CD14-positive monocyte (primary cell): ENCODE measurements at regions not wholly inside any gene's neighbourhood (a gene's known extent, or its start where the extent isn't known, plus 50 kb on each side); places are given as distances from the start of the nearest gene placed in this dataset. TPM values are rescaled to one million over a fixed set of nuclear protein-coding genes. Genes with fewer than 3 reads are reported as not detected.

Experiments
- DNase-seq, 3 donors: peaks; one replicate each; pipeline ENCODE4 v3.0.0-alpha.2; 2011 to 2022
- H2AFZ ChIP-seq: 2 replicates; pipeline ENCODE4 v1.6.0; 2012; ENCODE audit warnings: mild to moderate bottlenecking, low read depth, low read length, inconsistent platforms; ENCODE audit not compliant: insufficient read depth, poor library complexity, severe bottlenecking
- H3K27ac ChIP-seq, 2 donors: 1 replicate in 1 of 2; 2 replicates in 1 of 2; pipeline ENCODE4 v1.5.1; 2012 to 2013; ENCODE audit warnings: low read length in 2 of 2, control low read depth in 1 of 2, inconsistent platforms in 1 of 2, low read depth in 1 of 2, mild to moderate bottlenecking in 1 of 2
- H3K27me3 ChIP-seq, 2 donors: one replicate each; pipeline versions ENCODE4 v1.6.0 to v1.6.1; 2011 to 2013; ENCODE audit warnings: low read length in 2 of 2; ENCODE audit not compliant: control insufficient read depth in 2 of 2, insufficient read depth in 2 of 2
- H3K36me3 ChIP-seq, 2 donors: replicated peaks in 1 of 2; 1 replicate in 1 of 2; 2 replicates in 1 of 2; pipeline versions ENCODE4 v1.5.1 to v1.6.1; 2012 to 2013; ENCODE audit warnings: low read length in 2 of 2, control low read depth in 1 of 2, inconsistent platforms in 1 of 2, mild to moderate bottlenecking in 1 of 2; ENCODE audit not compliant: insufficient read depth in 2 of 2, control insufficient read depth in 1 of 2
- H3K4me1 ChIP-seq, 2 donors: 1 replicate in 1 of 2; 2 replicates in 1 of 2; pipeline versions ENCODE4 v1.5.1 to v1.6.1; 2012 to 2013; ENCODE audit warnings: low read length in 2 of 2, control low read depth in 1 of 2, inconsistent platforms in 1 of 2, mild to moderate bottlenecking in 1 of 2, moderate library complexity in 1 of 2; ENCODE audit not compliant: insufficient read depth in 2 of 2, control insufficient read depth in 1 of 2
- H3K4me2 ChIP-seq: replicated peaks from 2 replicates; pipeline ENCODE3; 2012; ENCODE audit warnings: low read length, moderate library complexity, mild to moderate bottlenecking; ENCODE audit not compliant: poor library complexity, severe bottlenecking; ENCODE audit errors: extremely low read depth
- H3K4me3 ChIP-seq, 3 experiments: fragments of 200-600 bp in 1 of 3; sonication (generic) in 1 of 3; replicated peaks in 1 of 3; 1 replicate in 2 of 3; 2 replicates in 1 of 3; pipeline ENCODE4 v1.5.1; 2011 to 2013; ENCODE audit warnings: low read length in 3 of 3, mild to moderate bottlenecking in 3 of 3, control low read depth in 2 of 3, low read depth in 2 of 3, inconsistent platforms in 1 of 3, moderate library complexity in 1 of 3
- H3K79me2 ChIP-seq: 2 replicates; pipeline ENCODE4 v1.6.0; 2012; ENCODE audit warnings: mild to moderate bottlenecking, control low read depth, inconsistent platforms, low read length, moderate library complexity; ENCODE audit not compliant: insufficient read depth
- H3K9ac ChIP-seq: 2 replicates; pipeline ENCODE4 v1.6.0; 2017; ENCODE audit warnings: low read length, mild to moderate bottlenecking; ENCODE audit not compliant: insufficient read depth, poor library complexity, severe bottlenecking
- H3K9me3 ChIP-seq, 2 donors: replicated peaks in 1 of 2; 1 replicate in 1 of 2; 2 replicates in 1 of 2; pipeline versions ENCODE4 v1.5.1 to v1.6.1; 2012 to 2013; ENCODE audit warnings: low read length in 2 of 2, control low read depth in 1 of 2; ENCODE audit not compliant: control insufficient read depth in 1 of 2, insufficient read depth in 1 of 2
- H4K20me1 ChIP-seq: 2 replicates; pipeline ENCODE4 v1.6.0; 2012; ENCODE audit warnings: mild to moderate bottlenecking, low read length, control low read depth, moderate library complexity; ENCODE audit not compliant: insufficient read depth
- H3K27ac Mint-ChIP-seq, 7 donors: one replicate each; pipeline ENCODE4 v1.8.0; 2020; ENCODE audit warnings: mild to moderate bottlenecking in 7 of 7, mixed read lengths in 7 of 7, moderate library complexity in 6 of 7, inconsistent platforms in 2 of 7
- H3K27me3 Mint-ChIP-seq, 3 donors: one replicate each; pipeline ENCODE4 v1.8.0; 2021 to 2022; ENCODE audit warnings: low read depth in 3 of 3, mild to moderate bottlenecking in 3 of 3, mixed read lengths in 3 of 3, moderate library complexity in 3 of 3, inconsistent platforms in 1 of 3
- H3K36me3 Mint-ChIP-seq, 2 donors: one replicate each; pipeline ENCODE4 v1.8.0; 2020; ENCODE audit warnings: mixed read lengths in 2 of 2, inconsistent platforms in 1 of 2, mild to moderate bottlenecking in 1 of 2
- H3K4me1 Mint-ChIP-seq: one replicate; pipeline ENCODE4 v1.8.0; 2020; ENCODE audit warnings: mild to moderate bottlenecking, mixed read lengths
- H3K4me3 Mint-ChIP-seq, 2 donors: one replicate each; pipeline ENCODE4 v1.8.0; 2020; ENCODE audit warnings: mild to moderate bottlenecking in 2 of 2, mixed read lengths in 2 of 2, moderate library complexity in 1 of 2
- H3K9me3 Mint-ChIP-seq, 7 donors: one replicate each; pipeline ENCODE4 v1.8.0; 2020 to 2022; ENCODE audit warnings: mixed read lengths in 7 of 7, mild to moderate bottlenecking in 6 of 7, moderate library complexity in 6 of 7, inconsistent platforms in 2 of 7
- CTCF ChIP-seq: fragments of 200-600 bp; IDR thresholded peaks from one replicate; pipeline ENCODE4 v1.8.0; 2022; ENCODE audit warnings: antibody characterized with exemption, mild to moderate bottlenecking
- WGBS: methylation state at CpG from one replicate; pipeline ENCODE4 v1.1.5; 2013; ENCODE audit warnings: missing lambda C conversion rate; ENCODE audit not compliant: insufficient coverage; 5-methylcytosine and 5-hydroxymethylcytosine counted together
- intact Hi-C, 2 donors: fragments of 100-400 bp; cut with micrococcal nuclease; formaldehyde crosslinking; loops; one replicate each; pipeline versions ENCODE4 v1.15.0 to v1.15.1; 2023
- small RNA-seq: library from RNA; depleted of rRNA; stranded (forward); fragments of <200 nt; gene quantifications from one replicate; pipeline ENCODE3, GENCODE V24; 2012; ENCODE audit warnings: low read depth; ENCODE audit not compliant: insufficient read length

DNA sequence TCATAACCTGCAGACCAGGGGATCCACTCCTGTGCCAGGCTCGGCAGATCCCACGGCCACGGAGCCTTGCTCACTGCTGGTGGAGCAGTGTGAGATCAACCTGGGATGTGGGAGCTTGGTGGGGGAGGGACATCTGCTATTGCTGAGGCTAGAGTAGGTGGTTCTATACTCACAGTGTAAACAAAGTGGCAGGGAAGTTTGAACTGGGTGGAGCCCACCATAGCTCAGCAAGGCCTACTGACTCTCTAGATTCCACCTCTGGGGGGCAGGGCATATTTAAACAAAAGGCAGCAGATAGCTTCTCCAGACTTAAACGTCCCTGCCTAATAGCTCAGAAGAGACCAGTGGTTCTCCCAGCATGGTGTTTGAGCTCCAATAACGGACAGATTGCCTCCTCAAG is 54.7 kb upstream of the EPHA5 start:
- Histone ChIP-seq H3K9me3 (peaks cover 0 to 5% of the 10 kb centered on the region in 2 donors), H2AFZ (no peak overlapping the region), H3K27ac (no peak overlapping the region), H3K4me1 (no peaks in the 10 kb centered on the region), H3K9ac (no peak overlapping the region), H3K36me3 (no peaks in the 10 kb centered on the region), H4K20me1 (no peaks in the 10 kb centered on the region), H3K4me3 (no peak overlapping the region), H3K4me2 (no peak overlapping the region), H3K79me2 (no peaks in the 10 kb centered on the region), H3K27me3 (no peaks in the 10 kb centered on the region)
- no peak for TF ChIP-seq CTCF
- Mint-ChIP-seq H3K4me3 (no peak overlapping the region), H3K27ac (no peak overlapping the region), H3K4me1 (no peaks in the 10 kb centered on the region), H3K9me3 (peaks cover 0 to 2% (median 0%) of the 10 kb centered on the region in 7 donors), H3K27me3 (no peaks in the 10 kb centered on the region), H3K36me3 (no peaks in the 10 kb centered on the region)
- WGBS = 74% methylated on average over 2 of the region's 5 CpGs
- DNase-seq = no peak
- intact Hi-C loops = no loop called here

Small RNA genes lying in the stretch of these regions (small RNA-seq; reads per million reads assigned to genes)
- not detected for gene MIR1269A
- gene RNU2-40P = not detected
- not detected for gene RNU6-699P
